Anterior cingulate cortex (tissue), 58 donors: ENCODE measurements at regions not wholly inside any gene's neighbourhood (a gene's known extent, or its start where the extent isn't known, plus 50 kb on each side); places are given as distances from the start of the nearest gene placed in this dataset.

Experiments used
- DNase-seq, 58 donors: peaks; one replicate each; lab custom pipeline; 2025; lab: John Stamatoyannopoulos, UW

DNA sequence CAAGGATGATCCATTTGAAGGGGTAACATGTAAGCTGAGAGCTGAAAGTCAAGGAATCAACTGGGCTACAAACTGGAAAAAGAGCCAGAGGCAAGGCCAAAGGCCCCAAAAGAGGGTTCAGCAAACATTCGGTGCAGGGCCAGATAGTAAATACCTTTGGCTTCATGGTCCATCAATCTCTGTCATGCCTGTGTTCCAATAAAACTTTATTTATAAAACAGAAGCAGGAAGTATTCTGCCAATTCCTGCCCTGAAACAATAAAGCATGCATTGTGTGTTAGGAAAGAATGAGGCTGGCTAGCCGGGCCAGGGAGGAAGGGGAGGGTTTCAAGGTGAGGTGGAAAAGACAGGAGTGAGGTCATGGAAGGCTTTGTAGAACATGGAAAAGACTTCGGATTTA is 107.1 kb downstream of the LBH start:
- no peak for DNase-seq

DNA sequence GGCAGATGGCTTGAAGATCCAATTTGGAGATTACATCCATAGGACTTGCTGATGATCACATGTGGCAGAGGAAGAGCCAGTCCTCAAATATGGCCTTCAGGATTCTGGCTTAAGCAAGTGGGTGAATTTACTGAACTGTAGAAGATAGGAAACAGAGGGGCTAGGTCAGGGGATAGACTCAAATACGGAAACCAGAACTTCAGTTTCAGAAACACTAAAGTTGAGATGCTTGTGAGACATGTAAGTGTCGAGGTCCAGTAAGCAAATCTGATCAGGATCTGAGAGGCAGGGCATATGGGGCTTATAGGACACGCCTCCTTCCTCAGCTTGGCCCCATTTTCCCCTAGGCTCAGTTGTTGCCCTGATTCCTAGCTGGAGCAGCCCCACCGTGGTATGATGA is 107.7 kb downstream of the LBH start:
- no peak for DNase-seq

GRCh38 chr2:30341500-30342267 is 105.4 kb upstream of the LCLAT1 start:
- no peak for DNase-seq

DNA sequence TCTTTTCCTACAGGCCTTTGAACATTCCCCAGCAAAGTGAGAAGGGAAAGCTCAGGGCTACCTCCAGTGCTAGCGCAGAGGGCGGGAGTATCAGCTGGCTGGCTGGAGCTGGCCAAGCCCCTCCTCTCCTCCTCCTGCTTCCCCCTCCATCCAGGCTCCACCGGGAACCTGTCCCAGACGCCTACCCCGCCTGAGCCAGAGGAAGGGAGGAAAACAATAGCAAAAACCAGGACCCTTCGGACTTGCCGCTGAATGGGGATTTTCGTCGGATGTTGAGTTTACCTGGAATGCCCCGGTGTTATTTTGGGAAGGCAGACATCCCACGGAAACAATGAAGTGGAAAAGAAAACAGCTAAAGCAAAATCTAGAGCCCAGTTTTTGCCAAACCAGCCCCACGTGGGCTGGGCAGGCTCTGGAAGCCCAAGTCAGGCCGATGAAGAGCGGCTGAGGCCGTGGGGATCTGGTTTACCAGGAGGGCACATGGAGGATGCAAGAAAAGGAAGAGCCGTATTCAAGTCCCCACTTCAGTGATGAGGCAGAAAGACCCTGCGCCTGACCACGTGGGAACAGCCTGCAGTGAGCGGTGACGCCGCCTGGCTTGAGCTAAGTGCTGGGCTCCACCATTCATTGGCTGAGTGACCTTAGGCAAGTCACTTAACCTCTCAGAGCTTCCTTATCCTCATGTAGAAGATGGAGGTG is 100.4 kb upstream of the LCLAT1 start:
- peak in 10 of 58 donors; percentile 2 to 33 (median 6) for DNase-seq

DNA sequence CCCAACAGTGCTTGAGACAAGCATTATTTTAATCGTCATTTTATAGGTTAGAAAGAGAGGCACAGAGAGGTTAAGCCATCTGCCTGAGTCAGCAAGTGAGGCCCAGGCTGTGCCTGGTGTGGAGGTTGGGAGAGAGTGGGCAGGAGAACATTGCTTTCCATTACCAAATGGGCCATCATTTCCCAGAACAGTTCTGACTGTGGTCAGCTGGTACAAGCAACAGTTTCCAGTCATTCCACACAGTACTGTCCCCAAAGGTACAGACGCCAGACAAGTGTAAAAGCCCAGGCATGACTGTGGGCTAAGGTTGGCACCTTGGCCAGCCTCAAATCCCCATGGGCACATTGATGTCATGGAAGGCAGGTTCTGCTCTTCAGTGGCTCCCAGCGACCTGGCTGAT is 98.2 kb upstream of the LCLAT1 start:
- DNase-seq = no peak

DNA sequence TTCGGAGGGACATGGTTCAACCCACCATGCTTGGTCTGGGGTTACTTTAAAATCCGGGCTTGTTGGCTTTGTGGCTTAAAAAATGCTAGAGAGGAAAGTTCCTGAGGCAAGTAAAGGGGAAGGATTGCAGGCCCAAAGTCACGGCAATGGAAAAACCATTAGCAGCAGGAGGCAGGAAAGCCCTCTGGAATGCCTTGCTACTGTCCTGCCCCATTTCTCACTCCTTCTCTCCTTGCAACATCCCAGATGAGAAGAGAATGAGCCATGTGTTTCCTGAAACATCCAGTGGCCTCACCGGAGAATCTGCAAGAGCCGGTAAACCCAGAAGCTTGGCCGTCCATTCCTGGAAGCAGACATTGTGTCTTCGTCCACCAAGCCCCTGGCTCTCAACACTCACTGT is 97.4 kb upstream of the LCLAT1 start:
- DNase-seq = no peak

GRCh38 chr2:30351116-30351515 is 95.9 kb upstream of the LCLAT1 start:
- DNase-seq = no peak

GRCh38 chr2:30351949-30352348 is 95.1 kb upstream of the LCLAT1 start:
- no peak for DNase-seq

DNA sequence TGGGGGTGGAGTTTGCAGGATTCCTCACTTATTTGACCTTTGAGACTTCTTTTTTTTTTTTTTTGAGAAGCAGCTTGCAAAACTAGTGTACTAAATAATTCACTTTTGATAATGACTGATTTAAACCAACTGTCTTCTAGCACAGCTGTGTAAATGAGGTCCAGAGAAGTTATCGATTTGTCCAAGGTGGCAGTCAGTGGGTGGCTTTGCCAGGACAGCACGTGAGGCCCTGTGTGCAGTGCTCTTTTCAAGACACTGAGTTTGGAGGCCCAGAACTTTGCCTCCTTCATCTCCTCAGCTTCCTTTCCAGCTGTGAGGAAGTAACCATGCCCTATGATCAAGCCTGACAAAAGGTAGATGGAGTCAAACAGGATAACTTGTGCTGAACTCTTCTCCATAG is 92.9 kb upstream of the LCLAT1 start:
- DNase-seq = no peak

DNA sequence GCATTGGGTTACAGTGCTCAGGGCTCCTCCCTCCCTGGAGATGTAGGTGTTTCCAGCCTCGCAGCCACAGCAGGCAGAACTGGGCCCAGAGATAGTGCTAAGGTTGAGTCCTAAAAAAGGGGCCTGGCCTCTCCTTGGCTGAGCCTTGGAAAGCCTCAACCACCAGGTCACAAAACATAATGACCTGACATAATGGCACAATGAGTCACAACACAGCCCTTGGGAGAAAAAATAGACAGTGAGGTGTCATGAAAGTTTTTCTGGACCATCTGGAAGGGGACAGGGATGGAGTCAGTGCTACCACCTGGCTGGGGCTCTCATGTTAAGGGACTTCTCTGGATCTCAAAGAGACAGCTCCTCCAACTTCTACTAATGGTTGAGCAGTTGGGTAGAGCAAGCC is 92.4 kb upstream of the LCLAT1 start:
- no peak for DNase-seq

GRCh38 chr2:30355306-30355705 is 91.7 kb upstream of the LCLAT1 start:
- DNase-seq = no peak

DNA sequence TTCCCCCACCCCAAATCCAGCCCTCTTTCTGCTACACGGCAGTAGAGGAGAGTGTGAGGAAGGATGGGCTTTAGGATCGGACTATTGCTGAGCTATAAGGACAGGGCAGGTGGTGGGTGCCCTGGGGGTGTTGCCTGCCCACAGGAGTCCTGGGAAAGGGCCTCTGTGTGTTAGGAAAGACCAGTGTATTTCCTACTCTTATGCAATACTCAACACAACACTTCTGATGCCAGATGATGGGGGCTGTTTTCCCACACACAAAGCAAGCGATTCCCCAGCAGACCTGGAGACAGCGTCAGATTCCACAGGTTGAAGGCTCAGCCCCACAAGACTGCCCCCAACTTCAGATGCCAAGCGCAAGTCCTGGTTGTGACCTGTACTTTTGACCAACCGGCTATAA is 91.0 kb upstream of the LCLAT1 start:
- DNase-seq = no peak

DNA sequence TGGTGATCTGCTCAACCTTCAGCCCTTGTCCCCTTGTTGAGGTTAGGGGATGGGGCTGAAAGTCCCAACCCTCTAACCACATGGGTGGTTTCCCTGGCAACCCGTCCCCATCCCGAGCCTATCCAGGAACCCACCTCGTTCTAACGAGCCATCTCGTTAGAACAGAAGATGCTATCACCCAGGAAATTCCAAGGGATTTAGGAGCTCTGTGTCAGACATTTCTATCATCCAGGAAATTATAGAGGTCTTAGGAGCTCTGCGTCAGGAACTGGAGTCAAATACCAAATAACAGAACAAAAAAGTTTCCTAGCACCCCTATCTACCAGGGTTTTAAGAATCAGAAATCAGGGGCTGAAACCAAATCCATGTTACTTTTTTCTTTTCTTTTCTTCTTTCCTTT is 90.3 kb upstream of the LCLAT1 start:
- no peak for DNase-seq

- no peak for DNase-seq
Observed at GRCh38 chr2:30358351-30358750, 88.7 kb upstream of the LCLAT1 start.

DNA sequence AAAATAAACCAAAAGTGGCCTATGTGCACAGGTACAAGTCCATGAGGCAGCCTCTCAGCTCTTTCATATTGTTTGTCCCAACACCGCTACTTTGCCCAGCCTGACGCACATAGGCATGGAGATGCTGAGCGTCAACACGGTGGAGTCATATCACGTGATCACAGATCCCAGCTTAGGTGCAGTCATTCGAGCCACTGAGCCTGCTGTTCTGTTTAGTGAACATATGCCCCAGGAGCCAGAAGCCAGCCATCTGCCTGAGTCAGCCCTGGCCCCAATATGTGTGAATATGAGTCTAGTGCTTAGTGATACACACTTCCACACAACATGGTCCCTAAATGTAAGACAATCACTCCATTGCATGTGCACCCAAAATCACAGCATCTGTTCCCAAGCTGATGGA is 88.2 kb upstream of the LCLAT1 start:
- DNase-seq = no peak

- DNase-seq = no peak
Observed at GRCh38 chr2:30359644-30360167, 87.3 kb upstream of the LCLAT1 start.

DNA sequence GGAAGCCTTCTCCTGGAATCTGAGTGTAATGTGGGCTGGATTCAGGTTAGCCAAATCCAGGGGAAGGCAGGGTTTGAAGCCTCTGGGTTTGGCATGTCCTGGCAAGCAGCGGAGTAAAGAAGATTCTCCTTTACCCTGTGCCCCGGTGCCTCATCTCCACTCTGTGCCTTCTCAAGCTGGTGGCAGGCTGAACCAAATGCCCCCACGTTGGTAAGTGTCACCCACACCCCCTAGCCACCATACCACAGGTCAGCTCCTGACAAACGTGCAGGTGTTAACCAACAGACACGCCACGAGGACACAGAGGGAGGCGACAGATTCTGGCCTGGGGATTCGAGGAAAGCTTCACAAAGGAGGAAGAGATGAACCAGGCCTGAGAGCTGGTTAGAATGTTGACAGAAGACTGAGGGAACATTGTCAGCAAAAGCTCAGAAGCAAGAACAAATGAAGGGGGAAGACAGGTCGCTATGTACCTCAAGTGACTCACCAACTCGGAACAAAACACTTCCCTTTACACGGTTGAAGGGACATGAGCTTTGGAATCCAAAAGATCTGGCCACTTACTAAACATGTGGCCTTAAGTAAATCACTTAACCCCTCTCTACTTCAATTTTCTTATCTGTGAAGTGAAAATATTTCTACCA is 85.2 kb upstream of the LCLAT1 start:
- no peak for DNase-seq

GRCh38 chr2:30362468-30363081 is 84.5 kb upstream of the LCLAT1 start:
- DNase-seq = no peak

DNA sequence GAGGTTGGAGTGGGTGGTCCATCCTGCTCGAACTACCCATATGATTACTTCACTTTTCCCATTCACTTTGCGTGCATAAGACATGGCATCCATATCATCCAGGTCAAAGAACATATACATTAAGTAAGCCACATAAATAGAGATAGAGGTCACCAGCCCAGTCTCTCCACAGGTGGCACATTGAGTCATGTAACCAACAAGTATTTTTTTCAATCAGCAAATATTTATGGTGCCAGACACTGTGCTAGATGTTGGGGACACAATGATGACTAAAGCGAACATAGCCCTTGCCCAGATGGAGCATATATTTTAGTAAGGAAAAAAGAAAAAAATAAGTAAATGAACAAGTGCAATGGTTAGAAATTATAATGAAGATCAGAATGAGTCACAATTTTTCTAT is 83.6 kb upstream of the LCLAT1 start:
- no peak for DNase-seq

GRCh38 chr2:30365201-30365600 is 81.8 kb upstream of the LCLAT1 start:
- DNase-seq = no peak

DNA sequence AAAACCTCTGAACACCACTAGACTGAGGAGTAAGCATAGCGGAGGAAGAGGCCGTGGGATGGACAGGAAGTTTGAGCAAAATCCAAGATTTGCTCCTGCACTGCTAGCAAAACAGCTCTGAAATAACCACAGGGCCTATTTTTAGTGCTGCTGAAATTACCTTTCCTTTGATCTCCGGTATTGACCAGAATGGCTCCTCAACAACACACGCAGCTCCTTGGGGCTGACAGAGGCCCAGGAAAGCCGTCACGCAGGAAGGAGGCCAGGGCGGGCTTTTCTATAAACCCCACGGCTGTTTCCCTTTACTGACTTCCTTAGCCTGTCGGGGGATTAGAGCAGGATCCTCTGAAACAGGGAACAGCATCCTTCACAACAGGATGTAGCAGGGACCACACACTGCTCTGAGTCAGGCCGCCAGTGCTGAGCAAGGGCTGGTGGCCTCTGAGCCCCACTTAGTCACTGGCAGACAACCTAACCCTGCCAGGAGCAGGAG is 80.8 kb upstream of the LCLAT1 start:
- no peak for DNase-seq
